ENCODE measurements at regions not wholly inside any gene's neighbourhood (a gene's known extent, or its start where the extent isn't known, plus 50 kb on each side); places are given as distances from the start of the nearest gene placed in this dataset.

- no peaks in the 10 kb centered on the region for H3K27me3 ChIP-seq (ENCODE audit: insufficient read depth, poor library complexity, severe bottlenecking)
- no peaks in the 10 kb centered on the region for H3K9me3 ChIP-seq (ENCODE audit: severe bottlenecking)
- DNase-seq (ENCODE audit: low spot score) (no peak), ATAC-seq (ENCODE audit: low read depth) (no peak)
- TF ChIP-seq, protein P1, sequence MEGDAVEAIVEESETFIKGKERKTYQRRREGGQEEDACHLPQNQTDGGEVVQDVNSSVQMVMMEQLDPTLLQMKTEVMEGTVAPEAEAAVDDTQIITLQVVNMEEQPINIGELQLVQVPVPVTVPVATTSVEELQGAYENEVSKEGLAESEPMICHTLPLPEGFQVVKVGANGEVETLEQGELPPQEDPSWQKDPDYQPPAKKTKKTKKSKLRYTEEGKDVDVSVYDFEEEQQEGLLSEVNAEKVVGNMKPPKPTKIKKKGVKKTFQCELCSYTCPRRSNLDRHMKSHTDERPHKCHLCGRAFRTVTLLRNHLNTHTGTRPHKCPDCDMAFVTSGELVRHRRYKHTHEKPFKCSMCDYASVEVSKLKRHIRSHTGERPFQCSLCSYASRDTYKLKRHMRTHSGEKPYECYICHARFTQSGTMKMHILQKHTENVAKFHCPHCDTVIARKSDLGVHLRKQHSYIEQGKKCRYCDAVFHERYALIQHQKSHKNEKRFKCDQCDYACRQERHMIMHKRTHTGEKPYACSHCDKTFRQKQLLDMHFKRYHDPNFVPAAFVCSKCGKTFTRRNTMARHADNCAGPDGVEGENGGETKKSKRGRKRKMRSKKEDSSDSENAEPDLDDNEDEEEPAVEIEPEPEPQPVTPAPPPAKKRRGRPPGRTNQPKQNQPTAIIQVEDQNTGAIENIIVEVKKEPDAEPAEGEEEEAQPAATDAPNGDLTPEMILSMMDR (IDR thresholded peaks at IDR 0.05; ENCODE audit: poor library complexity, severe bottlenecking): no peak
- no peak overlapping the region for H3K4me3 ChIP-seq (ENCODE audit: severe bottlenecking)
- no peaks in the 10 kb centered on the region for H3K36me3 ChIP-seq (ENCODE audit: low read depth)
- no peaks in the 10 kb centered on the region for H3K4me1 ChIP-seq (ENCODE audit: insufficient read depth, poor library complexity, severe bottlenecking)
- no peak overlapping the region for H3K27ac ChIP-seq (ENCODE audit: poor library complexity, severe bottlenecking)
These were observed 106.2 kb upstream of the CHORDC1 start for GRCh38 chr11:90329043-90329442.

GRCh38 chr11:90326647-90327046 lies 103.8 kb upstream of the CHORDC1 start:
- ATAC-seq (ENCODE audit: low read depth) (no peak), DNase-seq (ENCODE audit: low spot score) (no peak)
- Histone ChIP-seq H3K4me3 (ENCODE audit: severe bottlenecking) (no peak overlapping the region), H3K36me3 (ENCODE audit: low read depth) (no peaks in the 10 kb centered on the region), H3K4me1 (ENCODE audit: insufficient read depth, poor library complexity, severe bottlenecking) (no peaks in the 10 kb centered on the region), H3K27me3 (ENCODE audit: insufficient read depth, poor library complexity, severe bottlenecking) (no peaks in the 10 kb centered on the region), H3K27ac (ENCODE audit: poor library complexity, severe bottlenecking) (no peak overlapping the region), H3K9me3 (ENCODE audit: severe bottlenecking) (no peaks in the 10 kb centered on the region)
- TF ChIP-seq, protein P1 (IDR thresholded peaks at IDR 0.05; ENCODE audit: poor library complexity, severe bottlenecking): no peak

GRCh38 chr11:90323289-90323688 lies 100.4 kb upstream of the CHORDC1 start:
- DNase-seq (ENCODE audit: low spot score) (no peak), ATAC-seq (ENCODE audit: low read depth) (no peak)
- TF ChIP-seq, protein P1 (IDR thresholded peaks at IDR 0.05; ENCODE audit: poor library complexity, severe bottlenecking): no peak
- Histone ChIP-seq H3K36me3 (ENCODE audit: low read depth) (no peaks in the 10 kb centered on the region), H3K27me3 (ENCODE audit: insufficient read depth, poor library complexity, severe bottlenecking) (no peaks in the 10 kb centered on the region), H3K9me3 (ENCODE audit: severe bottlenecking) (no peaks in the 10 kb centered on the region), H3K4me3 (ENCODE audit: severe bottlenecking) (no peak overlapping the region), H3K27ac (ENCODE audit: poor library complexity, severe bottlenecking) (no peak overlapping the region), H3K4me1 (ENCODE audit: insufficient read depth, poor library complexity, severe bottlenecking) (no peaks in the 10 kb centered on the region)

- H3K36me3 ChIP-seq (ENCODE audit: low read depth): no peaks in the 10 kb centered on the region
- H3K4me3 ChIP-seq (ENCODE audit: severe bottlenecking): no peak overlapping the region
- no peak overlapping the region for H3K27ac ChIP-seq (ENCODE audit: poor library complexity, severe bottlenecking)
- no peaks in the 10 kb centered on the region for H3K9me3 ChIP-seq (ENCODE audit: severe bottlenecking)
- no peaks in the 10 kb centered on the region for H3K4me1 ChIP-seq (ENCODE audit: insufficient read depth, poor library complexity, severe bottlenecking)
- ATAC-seq (ENCODE audit: low read depth) (no peak), DNase-seq (ENCODE audit: low spot score) (no peak)
- TF ChIP-seq, protein P1 (IDR thresholded peaks at IDR 0.05; ENCODE audit: poor library complexity, severe bottlenecking): no peak
- no peaks in the 10 kb centered on the region for H3K27me3 ChIP-seq (ENCODE audit: insufficient read depth, poor library complexity, severe bottlenecking)
These were observed 98.2 kb upstream of the CHORDC1 start for GRCh38 chr11:90321018-90321417.

- TF ChIP-seq, protein P1 (IDR thresholded peaks at IDR 0.05; ENCODE audit: poor library complexity, severe bottlenecking): no peak
- DNase-seq (ENCODE audit: low spot score) (no peak), ATAC-seq (ENCODE audit: low read depth) (no peak)
- Histone ChIP-seq H3K27ac (ENCODE audit: poor library complexity, severe bottlenecking) (no peak overlapping the region), H3K4me1 (ENCODE audit: insufficient read depth, poor library complexity, severe bottlenecking) (no peaks in the 10 kb centered on the region), H3K36me3 (ENCODE audit: low read depth) (no peaks in the 10 kb centered on the region), H3K27me3 (ENCODE audit: insufficient read depth, poor library complexity, severe bottlenecking) (no peaks in the 10 kb centered on the region), H3K4me3 (ENCODE audit: severe bottlenecking) (no peak overlapping the region), H3K9me3 (ENCODE audit: severe bottlenecking) (no peaks in the 10 kb centered on the region)
These were observed 95.8 kb upstream of the CHORDC1 start for GRCh38 chr11:90318651-90319050.
